ENCODE measurements at regions not wholly inside any gene's neighbourhood (a gene's known extent, or its start where the extent isn't known, plus 50 kb on each side); places are given as distances from the start of the nearest gene placed in this dataset.

DNA sequence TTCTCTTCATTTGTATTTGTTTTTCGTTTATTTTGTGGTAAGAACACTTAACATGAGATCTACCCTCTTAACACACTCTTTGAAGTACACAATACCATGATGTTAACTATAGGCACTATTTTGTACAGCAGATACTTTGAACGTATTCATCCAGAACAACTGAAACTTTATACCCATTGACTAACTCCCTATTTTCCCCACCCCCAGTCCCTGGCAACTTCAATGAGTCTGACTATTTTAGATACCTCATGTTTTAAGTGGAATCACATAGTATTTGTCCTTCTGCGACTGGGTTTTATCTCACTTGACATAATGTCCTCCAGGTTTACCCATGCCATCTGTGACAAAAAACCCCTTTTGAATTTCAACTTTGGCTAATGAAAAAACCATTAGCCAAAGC is 356.3 kb upstream of the CDH20 start:
- WGBS (ENCODE audit: extremely low coverage, insufficient read length, low lambda C conversion rate): no CpG with 5 or more reads among the region's 3 CpGs
- TF ChIP-seq, protein P1, sequence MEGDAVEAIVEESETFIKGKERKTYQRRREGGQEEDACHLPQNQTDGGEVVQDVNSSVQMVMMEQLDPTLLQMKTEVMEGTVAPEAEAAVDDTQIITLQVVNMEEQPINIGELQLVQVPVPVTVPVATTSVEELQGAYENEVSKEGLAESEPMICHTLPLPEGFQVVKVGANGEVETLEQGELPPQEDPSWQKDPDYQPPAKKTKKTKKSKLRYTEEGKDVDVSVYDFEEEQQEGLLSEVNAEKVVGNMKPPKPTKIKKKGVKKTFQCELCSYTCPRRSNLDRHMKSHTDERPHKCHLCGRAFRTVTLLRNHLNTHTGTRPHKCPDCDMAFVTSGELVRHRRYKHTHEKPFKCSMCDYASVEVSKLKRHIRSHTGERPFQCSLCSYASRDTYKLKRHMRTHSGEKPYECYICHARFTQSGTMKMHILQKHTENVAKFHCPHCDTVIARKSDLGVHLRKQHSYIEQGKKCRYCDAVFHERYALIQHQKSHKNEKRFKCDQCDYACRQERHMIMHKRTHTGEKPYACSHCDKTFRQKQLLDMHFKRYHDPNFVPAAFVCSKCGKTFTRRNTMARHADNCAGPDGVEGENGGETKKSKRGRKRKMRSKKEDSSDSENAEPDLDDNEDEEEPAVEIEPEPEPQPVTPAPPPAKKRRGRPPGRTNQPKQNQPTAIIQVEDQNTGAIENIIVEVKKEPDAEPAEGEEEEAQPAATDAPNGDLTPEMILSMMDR (conservative IDR thresholded peaks at IDR 0.05): no peak
- no peak overlapping the region for H2BK20ac ChIP-seq (ENCODE audit: low read depth, low read length, poor library complexity, severe bottlenecking)

More for the DNA sequence above, 356.3 kb upstream of the CDH20 start:
- H3K27ac Mint-ChIP-seq: no peak overlapping the region
- Histone ChIP-seq H2AFZ (ENCODE audit: low read length) (no peak overlapping the region), H3T11ph (ENCODE audit: low read length) (no peak overlapping the region), H4K8ac (replicated peaks; ENCODE audit: insufficient read length, low read depth, low read length) (no peak overlapping the region), H3K23me2 (ENCODE audit: insufficient read length, low read depth, low read length, poor library complexity, severe bottlenecking) (no peaks in the 10 kb centered on the region), H2AK5ac (ENCODE audit: insufficient read length, low read length) (no peak overlapping the region), H3K4me1 (ENCODE audit: insufficient read depth, low read length) (no peaks in the 10 kb centered on the region; the same call in none of the 2 replicates), H3K23ac (ENCODE audit: insufficient read length, low read depth, low read length) (no peak overlapping the region), H3K79me2 (ENCODE audit: insufficient read depth, low read length) (no peaks in the 10 kb centered on the region), H4K91ac (ENCODE audit: insufficient read length, low read depth, low read length) (no peak overlapping the region), H2BK120ac (ENCODE audit: low read depth, low read length, poor library complexity, severe bottlenecking) (no peak overlapping the region), H2BK15ac (ENCODE audit: low read depth, low read length) (no peak overlapping the region), H3K79me1 (ENCODE audit: insufficient read depth, low read depth, low read length, poor library complexity, severe bottlenecking) (no peaks in the 10 kb centered on the region), H3K18ac (ENCODE audit: insufficient read length, low read depth, low read length) (no peak overlapping the region), H4K5ac (ENCODE audit: insufficient read length, low read depth, low read length) (no peak overlapping the region), H3K9ac (ENCODE audit: extremely low read depth, insufficient read length, low read length) (no peak overlapping the region), H3K27me3 (ENCODE audit: insufficient read depth, low read length) (no peaks in the 10 kb centered on the region), H2BK12ac (ENCODE audit: insufficient read length, low read depth, low read length) (no peak overlapping the region), H4K20me1 (ENCODE audit: control insufficient read depth, insufficient read depth, insufficient read length) (no peaks in the 10 kb centered on the region), H2BK5ac (ENCODE audit: insufficient read length, low read length) (no peak overlapping the region), H3K27ac (ENCODE audit: insufficient read length, low read depth, low read length) (no peak overlapping the region), H3K4ac (ENCODE audit: low read depth, low read length) (no peak overlapping the region), H3K56ac (ENCODE audit: insufficient read length, low read depth, low read length) (no peak overlapping the region), H3K4me2 (ENCODE audit: insufficient read depth, insufficient read length, low read length) (no peak overlapping the region), H3K9me3 (ENCODE audit: control insufficient read depth, low read depth, low read length) (no peaks in the 10 kb centered on the region), H3K14ac (ENCODE audit: insufficient read depth, low read length) (no peak overlapping the region)
- H3K27me3 Mint-ChIP-seq (ENCODE audit: low read depth): peaks cover 3% of the 10 kb centered on the region; the same call in 1 of the 2 replicates
- DNase-seq: no peak
- H3K9me3 Mint-ChIP-seq: peaks cover 5 to 6% of the 10 kb centered on the region in 2 experiments; a peak in 2 of 5 replicates
- H3K4me3 Mint-ChIP-seq: no peak overlapping the region
- H3K4me1 Mint-ChIP-seq: peaks cover 18 to 29% of the 10 kb centered on the region in 2 experiments
- H3K36me3 Mint-ChIP-seq (ENCODE audit: insufficient read depth in 1 of 3, low read depth in 3 of 3): peaks cover 0 to 3% (median 0%) of the 10 kb centered on the region in 3 experiments; a peak in 1 of 7 replicates
